Subcutaneous abdominal adipose tissue (tissue), 5 donors: ENCODE measurements at regions not wholly inside any gene's neighbourhood (a gene's known extent, or its start where the extent isn't known, plus 50 kb on each side); places are given as distances from the start of the nearest gene placed in this dataset.

Experiments used
- H3K27ac ChIP-seq: one replicate; pipeline ENCODE4 v1.7.0; 2013; ENCODE audit warnings: low read depth, mild to moderate bottlenecking, inconsistent platforms, low read length, moderate library complexity
- H3K27me3 ChIP-seq, 5 donors: one replicate each; pipeline ENCODE4 v1.7.0; 2013; ENCODE audit warnings: low read length in 5 of 5, inconsistent platforms in 1 of 5; ENCODE audit not compliant: control insufficient read depth in 5 of 5, insufficient read depth in 4 of 5
- H3K36me3 ChIP-seq, 5 donors: one replicate each; pipeline ENCODE4 v1.7.0; 2013; ENCODE audit warnings: low read length in 5 of 5; ENCODE audit not compliant: control insufficient read depth in 5 of 5, insufficient read depth in 5 of 5
- H3K4me1 ChIP-seq, 5 donors: one replicate each; pipeline ENCODE4 v1.7.0; 2013; ENCODE audit warnings: low read length in 5 of 5, mild to moderate bottlenecking in 3 of 5, moderate library complexity in 1 of 5; ENCODE audit not compliant: control insufficient read depth in 5 of 5, insufficient read depth in 5 of 5
- H3K4me3 ChIP-seq, 5 donors: one replicate each; pipeline ENCODE4 v1.7.0; 2013; ENCODE audit warnings: low read length in 5 of 5, low read depth in 1 of 5
- H3K9ac ChIP-seq, 5 donors: one replicate each; pipeline ENCODE4 v1.7.0; 2013; ENCODE audit warnings: low read length in 5 of 5, mild to moderate bottlenecking in 4 of 5, moderate library complexity in 3 of 5
- H3K9me3 ChIP-seq, 5 donors: one replicate each; pipeline ENCODE4 v1.7.0; 2013; ENCODE audit warnings: low read length in 5 of 5; ENCODE audit not compliant: control insufficient read depth in 5 of 5
- donor health status: healthy.
- donor health status: healthy.
- donor health status: healthy.
- donor health status: healthy.
- donor health status: healthy.

DNA sequence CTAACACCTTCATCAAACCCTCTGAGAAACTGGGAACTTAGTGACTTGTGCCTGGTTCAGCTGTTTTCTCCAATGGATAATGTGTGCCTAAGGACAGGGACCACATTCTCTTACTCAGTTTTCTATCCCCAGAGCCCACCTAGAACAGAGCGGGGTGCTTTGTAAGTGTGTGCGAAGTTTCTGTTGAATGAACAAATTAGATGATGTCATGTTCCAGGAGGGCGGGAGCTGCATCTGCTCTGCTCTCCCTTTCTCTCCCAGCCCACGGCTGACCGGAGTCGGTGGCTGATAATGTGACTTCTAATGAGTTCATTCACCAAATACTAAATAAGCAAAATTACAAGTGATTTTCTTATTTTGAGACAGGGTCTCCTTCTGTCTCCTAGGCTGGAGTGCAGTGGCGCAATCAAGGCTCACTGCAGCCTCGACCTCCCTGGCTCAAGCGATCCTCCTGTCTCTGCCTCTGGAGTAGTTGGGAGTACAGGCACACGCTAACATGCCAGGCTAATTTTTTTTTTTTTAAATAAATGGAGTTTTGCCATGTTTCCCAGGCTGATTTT is 60.7 kb upstream of the FNDC1 start:
- no peak overlapping the region for H3K4me3 ChIP-seq
- no peak overlapping the region for H3K27ac ChIP-seq
- H3K27me3 ChIP-seq = peaks cover 7 to 21% (median 8%) of the 10 kb centered on the region in 5 donors
- peaks cover 0 to 13% (median 4%) of the 10 kb centered on the region in 5 donors for H3K4me1 ChIP-seq
- no peaks in the 10 kb centered on the region for H3K9me3 ChIP-seq
- H3K36me3 ChIP-seq = no peaks in the 10 kb centered on the region
- H3K9ac ChIP-seq = no peak overlapping the region

DNA sequence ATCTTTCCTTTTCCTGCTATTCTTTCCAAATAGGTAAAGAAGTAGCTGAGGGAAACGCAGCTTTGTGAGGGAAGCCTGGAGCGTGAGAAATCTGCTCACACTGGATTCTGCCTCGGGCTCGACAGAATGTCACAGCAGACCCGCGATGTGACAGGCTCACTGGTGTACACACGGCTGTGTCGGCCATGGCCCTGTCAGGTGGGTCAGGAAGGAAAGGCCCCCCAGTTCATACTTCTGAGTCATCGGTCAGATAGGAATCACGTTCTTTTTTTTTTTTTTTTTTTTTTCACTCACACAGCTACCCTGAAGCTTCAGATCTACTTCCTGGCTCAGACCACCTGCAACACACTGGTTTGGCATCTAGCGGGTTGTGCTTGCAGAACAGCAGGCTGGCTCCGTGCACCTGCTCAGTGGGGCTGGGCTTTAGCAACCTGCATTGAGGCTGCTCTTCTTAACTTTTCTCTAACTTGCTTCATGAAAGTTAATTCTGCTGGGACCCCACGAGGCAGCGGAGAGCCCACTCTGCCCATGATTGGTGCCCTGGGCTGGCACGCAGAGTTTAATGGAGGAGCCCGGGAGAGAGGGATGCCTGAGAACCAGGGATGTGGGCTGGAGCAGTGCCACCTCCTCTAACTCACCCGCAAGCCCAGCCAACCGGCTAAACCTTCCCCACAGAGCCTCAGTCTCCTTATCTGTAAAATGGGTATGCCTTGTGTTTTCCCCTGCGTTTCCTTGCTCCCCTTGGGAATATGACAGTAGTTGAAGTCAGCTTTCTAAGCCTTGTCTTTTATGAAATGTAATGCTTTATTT is 61.5 kb upstream of the FNDC1 start:
- Histone ChIP-seq H3K27ac (no peak overlapping the region), H3K9ac (peak overlapping the region in 1 of 5 donors; percentile 10), H3K9me3 (no peaks in the 10 kb centered on the region), H3K27me3 (peaks cover 8 to 21% (median 9%) of the 10 kb centered on the region in 5 donors), H3K36me3 (no peaks in the 10 kb centered on the region), H3K4me1 (peaks cover 0 to 10% (median 4%) of the 10 kb centered on the region in 5 donors), H3K4me3 (peak overlapping the region in 1 of 5 donors; percentile 30)

DNA sequence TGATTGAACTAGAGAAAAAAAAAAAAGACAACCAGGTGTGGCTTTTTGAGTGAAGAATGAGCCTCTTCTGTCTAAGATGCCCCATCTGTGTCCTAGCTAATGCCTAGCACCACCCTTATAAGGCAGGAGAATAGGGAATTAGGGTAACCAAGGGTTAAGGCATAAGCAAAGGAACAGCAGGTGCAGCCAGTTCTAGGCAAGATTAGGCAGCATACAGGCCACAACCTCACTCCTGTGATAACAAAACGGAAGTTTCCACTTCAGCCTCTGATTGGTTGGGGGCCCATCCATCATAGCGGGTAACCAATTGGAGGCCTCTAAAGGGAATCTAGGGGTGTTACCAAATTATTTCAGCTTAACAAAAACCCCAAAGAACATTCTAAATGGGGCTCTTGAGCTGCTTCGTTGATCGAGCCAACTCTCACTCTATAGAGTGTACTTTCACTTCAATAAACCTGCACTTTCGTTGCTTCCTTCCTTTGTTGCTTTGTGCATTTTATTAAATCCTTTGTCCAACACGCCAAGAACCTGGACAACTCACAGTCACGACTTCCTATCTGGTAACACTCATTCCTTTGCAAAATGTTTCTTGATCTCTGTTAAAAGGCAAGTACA is 61.9 kb upstream of the TAGAP start:
- Histone ChIP-seq H3K36me3 (no peaks in the 10 kb centered on the region), H3K9ac (peak overlapping the region in 1 of 5 donors; percentile 3), H3K9me3 (no peaks in the 10 kb centered on the region), H3K4me1 (peaks cover 0 to 10% (median 4%) of the 10 kb centered on the region in 5 donors), H3K4me3 (peak overlapping the region in 3 of 5 donors; percentile 30 to 37 (median 32)), H3K27me3 (peaks cover 8 to 24% (median 9%) of the 10 kb centered on the region in 5 donors), H3K27ac (no peak overlapping the region)

DNA sequence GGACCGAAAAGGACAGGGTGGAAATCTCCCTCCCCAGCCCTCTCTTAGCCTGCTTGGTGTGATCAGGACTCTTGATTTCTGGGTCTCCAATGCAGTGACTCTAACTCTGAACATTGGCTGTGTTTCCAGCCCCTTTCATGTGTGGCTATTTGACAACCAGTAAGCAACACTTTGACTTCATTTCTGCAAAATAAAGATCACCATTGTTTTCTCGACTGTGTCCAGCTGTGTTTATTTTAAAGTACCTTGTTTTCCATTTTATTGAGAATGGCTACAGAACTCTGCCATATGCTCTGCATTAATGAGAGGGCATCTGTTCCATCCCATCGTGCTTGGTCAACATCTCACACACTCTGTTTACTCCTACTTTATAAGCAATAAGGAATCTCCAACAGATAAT is 60.9 kb upstream of the TAGAP start:
- H3K27me3 ChIP-seq = peaks cover 8 to 24% (median 9%) of the 10 kb centered on the region in 5 donors
- H3K4me3 ChIP-seq = no peak overlapping the region
- H3K27ac ChIP-seq = no peak overlapping the region
- no peak overlapping the region for H3K9ac ChIP-seq
- no peaks in the 10 kb centered on the region for H3K36me3 ChIP-seq
- H3K4me1 ChIP-seq = peaks cover 0 to 10% (median 4%) of the 10 kb centered on the region in 5 donors
- H3K9me3 ChIP-seq = no peaks in the 10 kb centered on the region

DNA sequence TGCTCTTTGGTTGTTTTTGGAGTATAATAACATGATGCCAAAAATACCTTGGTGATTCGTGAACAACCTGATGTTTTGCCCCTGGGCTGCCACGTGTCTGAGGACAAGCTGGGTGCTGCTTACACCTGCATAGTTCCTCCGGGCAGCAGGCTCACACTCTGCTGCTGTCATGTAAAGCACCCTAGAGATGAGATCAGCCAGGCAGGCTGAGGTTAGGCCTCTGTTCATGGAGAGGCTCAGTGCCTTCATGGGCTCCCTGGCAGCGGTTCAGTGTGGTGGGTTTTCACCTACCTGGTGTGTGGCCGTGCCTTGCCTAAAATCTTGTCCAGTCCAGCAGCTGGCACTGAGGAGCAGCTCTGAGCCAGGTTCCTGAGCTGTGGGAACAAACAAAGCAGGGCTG is 60.1 kb upstream of the TAGAP start:
- Histone ChIP-seq H3K27ac (no peak overlapping the region), H3K4me1 (peaks cover 0 to 10% (median 4%) of the 10 kb centered on the region in 5 donors), H3K36me3 (no peaks in the 10 kb centered on the region), H3K27me3 (peaks cover 8 to 24% (median 9%) of the 10 kb centered on the region in 5 donors), H3K9ac (no peak overlapping the region), H3K9me3 (no peaks in the 10 kb centered on the region), H3K4me3 (no peak overlapping the region)

DNA sequence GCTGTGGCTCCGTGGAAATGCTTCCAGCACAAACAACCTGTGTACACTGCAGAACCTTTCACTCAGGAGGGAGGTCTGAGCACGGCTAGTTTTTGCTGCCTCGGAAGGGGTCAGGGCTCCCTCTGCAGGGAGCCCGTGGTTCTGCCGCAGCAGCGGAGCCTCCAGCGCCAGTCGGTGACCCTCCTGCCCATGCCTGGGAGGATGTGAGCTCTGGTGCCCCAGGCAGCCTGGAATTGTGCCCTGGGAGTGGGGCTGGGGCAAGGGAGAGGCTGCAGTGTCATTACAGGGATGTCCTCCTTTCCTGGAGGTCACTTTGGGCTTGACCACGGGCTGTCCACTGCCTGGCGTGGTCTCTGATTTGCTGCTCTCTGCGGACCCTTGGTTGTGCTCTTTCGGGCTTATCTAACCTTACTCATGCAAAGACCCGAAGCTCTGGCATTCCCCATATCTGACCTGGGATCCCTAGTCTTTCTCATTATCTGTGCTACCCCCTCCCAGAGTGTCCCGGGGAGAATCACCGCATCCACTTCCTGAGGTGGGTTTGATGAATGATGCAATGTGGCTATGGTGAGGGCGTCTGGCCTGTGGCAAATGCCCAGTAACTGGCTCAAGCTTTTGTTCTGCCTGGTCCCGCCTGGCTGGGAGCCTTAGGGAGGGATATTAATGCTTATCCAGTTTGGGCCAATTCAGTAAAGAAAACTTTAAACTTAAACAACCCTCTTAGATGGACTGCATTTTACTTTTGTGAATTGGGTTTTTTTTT is 59.6 kb upstream of the TAGAP start:
- no peaks in the 10 kb centered on the region for H3K9me3 ChIP-seq
- H3K4me3 ChIP-seq = no peak overlapping the region
- H3K9ac ChIP-seq = no peak overlapping the region
- H3K27ac ChIP-seq = no peak overlapping the region
- H3K36me3 ChIP-seq = no peaks in the 10 kb centered on the region
- peaks cover 7 to 20% (median 9%) of the 10 kb centered on the region in 5 donors for H3K27me3 ChIP-seq
- peaks cover 0 to 10% (median 0%) of the 10 kb centered on the region in 5 donors for H3K4me1 ChIP-seq

DNA sequence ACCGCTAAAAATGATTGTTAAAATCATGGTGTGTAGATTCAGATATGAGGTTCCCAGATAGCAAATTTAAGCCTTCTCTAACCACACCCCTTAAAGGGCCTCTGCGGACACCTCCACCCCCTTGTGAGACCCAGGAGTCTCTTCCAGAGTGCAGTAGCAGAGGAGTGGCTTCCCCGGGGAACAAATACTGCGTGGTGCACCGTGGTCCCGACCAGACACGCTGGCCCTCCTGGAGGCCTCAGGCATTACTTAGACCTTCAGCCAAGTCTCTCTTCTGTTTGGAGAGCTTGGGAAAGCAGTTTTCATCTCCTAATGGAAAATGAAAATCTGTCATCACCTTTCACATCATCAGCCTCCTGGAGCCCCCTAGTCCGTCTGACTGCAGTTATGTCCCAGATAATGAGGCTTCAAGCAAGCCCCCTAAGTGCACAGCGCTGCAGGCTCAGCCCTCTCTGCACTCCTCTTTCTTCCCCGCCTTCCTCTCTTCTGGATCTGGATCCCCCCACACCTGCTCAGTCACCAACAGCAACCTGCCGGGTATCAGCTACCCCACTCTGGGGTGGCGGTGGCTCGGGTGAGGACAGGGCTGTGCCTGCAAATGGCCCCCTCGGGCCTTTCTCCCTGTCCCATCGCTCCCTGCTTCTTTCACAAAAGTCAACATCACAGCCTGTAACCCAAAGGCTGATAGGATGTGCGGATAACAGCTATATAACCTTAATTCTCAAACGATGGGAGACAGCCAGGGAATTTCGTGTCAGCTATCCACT is 58.8 kb upstream of the TAGAP start:
- H3K4me1 ChIP-seq = peaks cover 0 to 10% (median 0%) of the 10 kb centered on the region in 5 donors
- H3K9ac ChIP-seq = no peak overlapping the region
- H3K4me3 ChIP-seq = no peak overlapping the region
- H3K9me3 ChIP-seq = no peaks in the 10 kb centered on the region
- H3K27me3 ChIP-seq = peaks cover 5 to 19% (median 9%) of the 10 kb centered on the region in 5 donors
- H3K36me3 ChIP-seq = no peaks in the 10 kb centered on the region
- H3K27ac ChIP-seq = no peak overlapping the region

DNA sequence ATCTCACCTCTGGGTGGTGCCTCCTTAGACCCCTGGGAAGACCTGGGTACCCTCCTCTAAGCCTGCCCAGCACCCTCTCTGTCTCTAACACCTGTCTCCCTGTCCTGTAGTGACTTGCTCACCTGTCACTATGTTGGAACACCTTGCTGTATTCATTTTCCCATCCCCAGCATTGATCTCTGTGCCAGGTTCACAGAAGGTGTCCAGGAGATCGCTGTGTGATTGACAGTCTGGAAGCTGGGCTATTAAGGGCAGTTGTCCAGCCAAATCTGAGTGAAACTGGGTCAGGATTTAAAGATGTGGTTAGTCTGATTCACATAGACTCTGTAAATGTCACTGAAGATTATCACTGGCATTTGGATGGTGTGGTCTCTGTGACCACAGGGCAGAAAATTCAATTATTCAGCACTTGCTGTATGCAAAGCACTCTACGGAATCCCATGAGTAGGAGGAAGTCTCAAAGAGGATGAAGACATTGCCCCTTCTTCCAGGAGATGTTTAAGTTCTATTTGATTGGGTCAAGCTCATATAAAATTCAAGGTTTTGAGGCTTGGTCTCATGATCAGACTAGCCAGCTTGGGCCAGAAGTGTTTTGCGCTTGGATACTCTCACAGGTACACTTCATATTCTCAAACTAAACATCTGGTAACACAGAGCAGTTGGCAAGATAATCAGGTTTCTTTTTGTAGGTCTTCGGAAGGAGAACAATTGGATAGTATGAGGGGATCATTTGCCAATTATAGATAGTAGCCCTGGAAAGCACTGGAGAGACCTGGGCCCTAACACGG is 57.8 kb upstream of the TAGAP start:
- Histone ChIP-seq H3K9ac (no peak overlapping the region), H3K4me3 (no peak overlapping the region), H3K4me1 (peaks cover 0 to 8% (median 0%) of the 10 kb centered on the region in 5 donors), H3K27me3 (peaks cover 4 to 19% (median 9%) of the 10 kb centered on the region in 5 donors), H3K9me3 (no peaks in the 10 kb centered on the region), H3K27ac (no peak overlapping the region), H3K36me3 (no peaks in the 10 kb centered on the region)

DNA sequence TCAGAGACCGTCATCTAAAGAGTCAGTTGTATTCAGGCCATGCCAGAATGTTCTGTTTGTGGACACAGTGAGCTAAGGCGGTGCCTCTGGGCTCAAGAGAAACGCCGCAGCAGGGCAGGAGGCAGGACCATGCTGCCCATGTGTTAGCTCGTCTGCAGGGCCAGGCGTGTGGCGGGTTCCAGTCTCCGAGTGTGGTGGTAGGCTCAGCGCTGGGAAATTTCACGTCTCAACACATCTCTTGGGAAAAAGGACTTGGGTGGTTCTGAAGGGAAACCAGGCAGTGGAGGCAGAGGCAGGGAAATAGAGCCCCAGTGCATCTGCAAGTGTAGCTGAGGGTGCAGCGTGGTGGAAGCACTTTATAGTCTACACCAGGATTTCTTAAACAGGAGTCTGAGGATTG is 56.9 kb upstream of the TAGAP start:
- H3K36me3 ChIP-seq = no peaks in the 10 kb centered on the region
- no peak overlapping the region for H3K9ac ChIP-seq
- no peak overlapping the region for H3K4me3 ChIP-seq
- H3K4me1 ChIP-seq = peaks cover 0 to 2% (median 0%) of the 10 kb centered on the region in 5 donors
- H3K9me3 ChIP-seq = no peaks in the 10 kb centered on the region
- no peak overlapping the region for H3K27ac ChIP-seq
- H3K27me3 ChIP-seq = peaks cover 4 to 19% (median 9%) of the 10 kb centered on the region in 5 donors
